Hematopoietic multipotent progenitor cell treated with erythropoietin and hydrocortisone succinate and interleukin-3 and kit ligand, for 6 days (in vitro differentiated cells): ENCODE measurements at regions not wholly inside any gene's neighbourhood (a gene's known extent, or its start where the extent isn't known, plus 50 kb on each side); places are given as distances from the start of the nearest gene placed in this dataset.
"Not testable (repeated sequence)": the region's sequence is repeated elsewhere in the genome, so short reads cannot be mapped to it uniquely, and the experiment has no call there.

Experiments
- DNase-seq: peaks from one replicate; pipeline ENCODE4 v3.0.0-alpha.2; 2015

DNA sequence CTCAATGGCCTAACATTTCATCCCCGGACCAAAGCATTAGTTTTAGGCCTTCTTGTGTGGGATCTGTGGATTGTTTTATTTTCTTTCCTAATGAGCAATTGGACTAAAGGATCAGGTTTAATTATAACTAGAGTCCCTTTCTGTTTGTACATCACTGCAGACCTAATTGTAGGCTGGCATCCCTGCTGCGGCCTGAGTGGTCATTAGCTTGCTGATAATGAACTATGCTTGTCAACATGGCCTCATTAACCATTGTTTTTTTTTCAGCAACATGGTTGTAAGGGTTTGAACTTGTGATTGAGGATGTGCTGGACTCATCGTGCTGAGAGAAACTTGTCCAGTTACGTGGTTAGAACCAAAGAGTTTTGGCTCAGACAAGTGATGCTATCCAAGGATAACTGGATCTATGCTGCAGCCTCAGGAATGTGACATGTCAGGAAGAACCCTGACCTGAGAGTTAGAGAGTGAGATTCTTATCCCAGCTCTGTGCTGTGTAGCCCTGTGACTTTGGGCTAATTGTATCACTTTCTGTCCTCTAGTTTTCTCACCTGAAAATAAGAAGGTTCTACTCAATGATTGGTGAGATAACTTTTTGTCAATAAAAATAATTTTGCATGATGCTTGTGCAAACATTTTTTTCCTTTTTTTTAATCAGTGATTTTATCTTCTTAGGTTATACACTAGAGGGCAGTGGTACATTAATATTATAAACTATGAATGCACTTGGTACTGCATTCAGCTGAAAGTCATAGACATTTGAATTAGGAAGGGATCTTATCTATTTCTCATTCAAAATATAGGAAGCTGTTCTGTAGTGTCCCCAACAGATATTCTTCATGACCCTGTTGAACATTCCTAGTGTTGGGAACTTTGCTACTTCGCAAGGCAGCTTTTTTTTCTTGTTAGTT lies 140.9 kb downstream of the RNF144B start:
- DNase-seq = peak; percentile 50

- no peak for DNase-seq
Measured at GRCh38 chr6:18530201-18530600, 143.1 kb downstream of the RNF144B start.

DNA sequence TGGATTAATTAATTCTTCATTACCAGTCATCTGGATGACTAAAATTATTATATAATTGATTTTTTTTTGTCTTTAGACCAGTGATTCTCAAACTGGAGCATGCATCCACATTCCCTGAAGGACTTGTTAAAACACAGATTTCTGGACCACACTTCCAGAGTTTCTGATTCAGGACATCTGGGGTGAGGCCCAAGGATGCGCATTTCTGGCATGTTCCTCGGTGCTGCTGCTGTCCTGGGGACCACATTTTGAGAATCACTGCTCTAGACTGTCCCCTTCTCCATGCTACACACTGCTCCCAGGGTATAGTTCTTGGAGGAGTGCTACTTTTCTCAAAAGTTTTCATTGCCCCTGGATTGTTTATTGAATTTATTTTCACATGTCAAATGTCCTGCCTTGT lies 145.0 kb downstream of the RNF144B start:
- no peak for DNase-seq

GRCh38 chr6:18533793-18534192 lies 146.6 kb downstream of the RNF144B start:
- no peak for DNase-seq

DNA sequence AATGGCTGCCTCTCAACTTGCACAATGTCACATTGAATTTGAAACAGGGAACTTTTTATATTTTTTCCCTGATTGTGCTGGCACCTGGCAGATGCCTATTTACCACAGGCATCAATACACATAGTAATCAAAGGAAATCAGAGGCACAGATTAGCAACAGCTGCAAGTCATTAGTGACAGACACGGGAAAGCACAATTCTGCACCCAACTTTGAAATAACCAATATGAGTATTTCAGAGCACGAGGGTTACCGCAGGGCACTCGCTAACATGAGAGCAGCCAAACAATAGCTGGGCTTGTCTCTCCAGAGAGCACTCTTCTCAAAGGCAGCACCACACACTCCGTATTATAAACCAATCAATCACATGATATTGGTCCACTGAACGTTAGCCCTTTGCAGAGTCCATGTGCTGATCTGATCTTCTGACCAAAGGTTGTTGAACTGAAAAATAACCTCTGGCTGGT lies 149.5 kb downstream of the RNF144B start:
- no peak for DNase-seq

DNA sequence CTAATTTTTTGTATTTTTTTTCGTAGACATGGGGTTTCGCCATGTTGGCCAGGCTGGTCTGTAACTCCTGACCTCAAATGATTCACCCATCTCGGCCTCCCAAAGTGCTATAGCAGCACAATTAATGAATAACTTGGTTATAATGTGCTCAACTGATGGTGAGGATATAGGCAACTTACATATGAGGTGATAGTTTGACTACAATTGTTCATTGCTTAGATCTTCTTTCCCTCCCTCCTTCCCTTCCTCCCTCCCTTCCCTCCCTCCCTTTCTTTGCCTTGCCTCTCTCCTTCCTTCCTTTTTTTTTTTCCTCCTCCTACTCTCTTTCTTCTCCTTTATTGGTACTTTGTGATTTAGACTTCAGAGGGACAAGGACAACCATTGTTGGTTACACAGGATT lies 151.2 kb downstream of the RNF144B start:
- DNase-seq = no peak

DNA sequence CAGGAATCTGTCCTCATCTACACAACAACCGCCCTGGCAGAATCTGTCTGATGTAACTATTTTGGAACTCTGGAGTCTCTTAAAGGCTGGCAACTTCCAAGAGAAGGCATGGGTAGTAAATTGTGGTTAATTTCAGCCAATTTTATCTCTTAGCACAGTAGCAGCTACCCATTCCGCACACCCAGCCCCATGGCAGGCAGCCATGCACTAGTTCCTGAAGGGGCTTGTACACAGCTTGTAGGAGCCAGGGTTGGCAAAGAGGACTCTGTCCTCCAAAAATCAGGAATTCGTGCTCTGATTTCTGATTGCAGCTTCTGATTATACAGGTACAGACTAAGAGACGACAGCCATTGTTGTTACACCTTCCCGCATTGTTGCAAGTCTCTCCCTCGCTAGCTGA lies 155.9 kb downstream of the RNF144B start:
- no peak for DNase-seq

DNA sequence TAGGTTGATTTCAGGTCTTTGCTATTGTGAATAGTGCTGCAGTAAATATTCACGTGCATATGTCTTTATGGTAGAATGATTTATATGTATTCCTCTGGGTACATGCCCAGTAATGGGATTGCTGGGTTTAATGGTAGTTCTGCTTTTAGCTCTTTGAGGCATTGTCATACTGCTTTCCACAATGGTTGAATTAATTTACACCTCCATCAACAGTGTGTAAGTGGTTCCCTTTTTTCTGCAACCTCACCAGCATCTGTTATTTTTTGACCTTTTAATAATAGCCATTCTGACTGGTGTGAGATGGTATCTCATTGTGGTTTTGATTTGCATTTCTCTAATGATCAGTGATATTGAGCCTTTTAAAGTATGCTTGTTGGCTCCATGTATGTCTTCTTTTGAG lies 158.0 kb downstream of the RNF144B start:
- not testable (repeated sequence) for DNase-seq

- DNase-seq = no peak
Measured at GRCh38 chr6:18545726-18546125, 158.6 kb downstream of the RNF144B start.

- no peak for DNase-seq
Measured at GRCh38 chr6:18550119-18550518, 163.0 kb downstream of the RNF144B start.

- no peak for DNase-seq
Measured at GRCh38 chr6:18551228-18551627, 164.1 kb downstream of the RNF144B start.

- no peak for DNase-seq
Measured at GRCh38 chr6:18555750-18556149, 168.6 kb downstream of the RNF144B start.

DNA sequence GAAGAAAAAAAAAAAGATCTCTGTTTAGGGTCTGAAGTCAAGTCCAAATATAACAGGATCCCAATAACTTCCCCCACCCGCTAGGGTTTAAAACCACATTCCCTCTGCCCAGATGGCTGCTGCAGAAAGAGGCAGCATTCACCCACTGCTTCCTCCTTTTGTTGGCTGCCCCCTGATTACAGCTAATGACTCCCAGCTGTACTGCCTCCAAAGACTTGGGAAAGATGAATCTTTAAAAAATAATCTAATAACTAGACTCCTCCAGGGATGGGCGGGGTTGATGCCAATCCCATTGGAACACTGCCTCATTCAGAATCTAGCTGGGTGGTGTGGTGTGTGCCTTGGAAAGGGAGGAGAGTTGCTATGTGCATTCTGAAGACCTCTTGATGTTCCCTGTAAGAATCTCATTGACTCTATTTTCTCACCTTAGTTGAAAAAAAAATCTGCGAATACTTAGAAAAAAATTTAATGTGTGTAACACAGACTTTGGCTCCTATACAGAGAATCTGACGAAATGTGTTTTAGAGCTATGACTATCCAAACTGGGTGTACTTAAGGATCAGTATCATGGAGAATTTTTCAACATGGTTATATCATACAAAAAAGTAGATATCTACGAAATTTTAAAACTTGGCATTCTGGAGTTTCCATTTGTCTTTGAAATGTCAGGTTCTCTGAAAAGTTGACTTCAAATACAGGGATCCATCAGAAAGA lies 174.0 kb downstream of the RNF144B start:
- no peak for DNase-seq

DNA sequence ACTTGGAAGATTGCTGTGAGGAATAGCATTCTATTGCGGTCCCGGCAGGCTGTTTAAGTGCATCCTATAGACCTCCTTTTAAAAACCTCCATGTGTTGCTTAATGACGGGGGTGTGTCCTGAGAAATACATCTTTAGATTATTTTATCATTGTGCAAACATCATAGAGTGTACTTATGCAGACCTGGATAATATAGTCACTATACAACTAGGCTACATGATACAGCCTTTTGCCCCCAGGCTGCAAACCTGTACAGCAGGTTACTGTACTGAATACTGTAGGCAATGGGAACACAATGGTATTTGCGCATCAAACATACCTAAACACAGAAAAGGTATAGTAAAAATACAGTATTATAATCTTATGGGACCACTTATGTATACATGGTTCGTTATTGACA lies 175.6 kb downstream of the RNF144B start:
- no peak for DNase-seq

- no peak for DNase-seq
Measured at GRCh38 chr6:18564775-18565174, 177.6 kb downstream of the RNF144B start.

DNA sequence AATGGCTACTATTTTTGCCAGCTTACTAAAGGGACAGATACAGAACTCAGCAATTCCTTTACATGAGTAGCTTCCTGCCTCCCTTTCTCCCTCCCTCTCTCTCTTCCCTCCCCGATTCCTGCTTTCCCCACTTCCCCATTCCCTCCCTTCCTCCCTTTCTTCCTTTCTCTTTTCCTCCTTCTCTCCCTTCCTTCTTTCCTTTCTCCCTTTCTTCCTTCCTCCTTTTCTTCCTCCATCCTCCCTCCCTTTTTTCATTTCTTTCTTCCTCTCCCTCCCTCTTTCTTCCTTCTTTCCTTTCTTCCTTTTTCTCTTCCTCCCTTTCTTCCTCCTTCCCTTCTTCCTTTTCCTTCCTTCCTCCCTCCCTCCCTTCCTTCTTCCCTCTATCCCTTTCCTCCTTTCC lies 178.1 kb downstream of the RNF144B start:
- DNase-seq = no peak

GRCh38 chr6:18567380-18567779 lies 180.2 kb downstream of the RNF144B start:
- DNase-seq = no peak

- no peak for DNase-seq
Measured at GRCh38 chr6:18577491-18577890, 190.3 kb downstream of the RNF144B start.

GRCh38 chr6:18579166-18579565 lies 192.0 kb downstream of the RNF144B start:
- DNase-seq = no peak

GRCh38 chr6:18579869-18580268 lies 192.7 kb downstream of the RNF144B start:
- DNase-seq = no peak

GRCh38 chr6:18584372-18584771 lies 197.2 kb downstream of the RNF144B start:
- no peak for DNase-seq

DNA sequence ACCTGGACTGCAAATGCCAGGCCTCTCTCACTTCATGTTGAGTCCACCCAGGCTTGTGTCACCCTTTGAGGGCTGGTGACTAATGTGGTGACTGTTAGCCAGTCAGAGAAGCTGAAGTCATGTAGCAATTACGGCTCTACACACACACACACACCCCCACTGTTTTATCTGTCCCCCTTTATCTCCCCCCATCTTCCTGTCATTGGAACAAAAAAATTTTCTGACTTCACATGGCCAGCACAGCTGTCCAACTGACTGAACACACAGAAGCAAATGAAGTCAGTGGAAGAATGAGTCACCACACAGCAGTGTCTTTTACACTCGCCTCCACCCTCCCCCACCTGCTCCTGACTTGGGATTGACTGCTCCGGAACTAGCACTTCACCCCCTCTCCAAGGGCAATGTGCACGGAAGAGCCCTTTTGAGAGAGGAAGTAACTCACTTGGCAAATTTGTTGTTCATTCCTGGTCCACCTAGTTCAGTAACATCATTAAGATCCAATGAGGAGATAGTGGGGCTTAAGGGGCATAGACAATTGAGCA lies 198.0 kb downstream of the RNF144B start:
- DNase-seq = peak; percentile 15

DNA sequence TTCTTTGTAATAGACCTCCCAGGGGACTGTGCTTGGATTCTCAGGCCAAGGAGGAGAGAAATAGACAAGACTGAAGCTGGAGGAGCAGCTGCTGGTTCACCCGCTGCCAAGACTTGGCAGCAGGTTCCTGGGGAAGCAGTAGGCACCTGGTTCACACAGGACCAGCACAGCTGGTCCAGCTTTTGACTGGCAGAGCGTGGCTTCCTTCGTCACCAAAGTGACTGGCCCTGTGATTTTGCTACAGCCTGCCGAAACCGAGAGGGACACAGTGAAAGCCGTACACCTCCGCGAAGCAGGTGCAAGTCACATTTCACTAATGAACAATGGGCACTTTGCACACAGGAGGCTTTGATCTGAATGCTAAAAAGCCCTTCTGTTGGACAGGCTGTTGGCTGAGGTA lies 199.0 kb downstream of the RNF144B start:
- no peak for DNase-seq
